K562 (cell line): ENCODE measurements at regions not wholly inside any gene's neighbourhood (a gene's known extent, or its start where the extent isn't known, plus 50 kb on each side); places are given as distances from the start of the nearest gene placed in this dataset.

ENCODE experiments used
- ATAC-seq: fragments of 200-7000 bp; cut with Tn5 transposase; 3 replicates; pipeline ENCODE4 v1.9.1; 2020; ENCODE audit warnings: moderate library complexity
- BruUV-seq: library from RNA; stranded (reverse); fragments of 400-500 nt; replicated peaks from 2 replicates; lab custom pipeline; 2021; lab: Mats Ljungman, UMichigan
- CTCF ChIA-PET: fragments of 300-600 bp; formaldehyde crosslinking; extraction: SDS; loops from one replicate; lab custom pipeline; 2021; ENCODE audit warnings: low intra/inter-chr PET ratio; lab: Yijun Ruan, JAX
- POLR2A ChIA-PET: fragments of 300-600, 350-650 bp; sonication (Branson Sonifier 250); formaldehyde crosslinking; extraction: SDS; loops from one replicate; lab custom pipeline; 2021; ENCODE audit warnings: antibody characterized with exemption, inconsistent platforms; lab: Yijun Ruan, JAX
- DNase-seq, 4 experiments: peaks; one replicate each; pipeline versions ENCODE4 v3.0.0 to v3.0.0-alpha.2; 2011 to 2018; ENCODE audit warnings: low spot score in 3 of 4, mixed read lengths in 3 of 4; ENCODE audit errors: extremely low read depth in 1 of 4
- FAIRE-seq: peaks from 2 replicates; lab custom pipeline; 2011; peaks lifted over from hg19 to GRCh38; lab: Jason Lieb, UNC
- H2AFZ ChIP-seq: 2 replicates; pipeline ENCODE4 v1.6.0; 2011; ENCODE audit warnings: low read depth, low read length, control low read depth, inconsistent platforms
- H3K27ac ChIP-seq: fragments of 200-600 bp; 3 replicates; pipeline ENCODE4 v1.8.0; 2011; ENCODE audit warnings: low read depth, mild to moderate bottlenecking, control low read depth, inconsistent platforms, low read length, moderate library complexity, mixed read lengths; ENCODE audit errors: extremely low read depth
- H3K27me3 ChIP-seq, 2 experiments: fragments of 300-600 bp in 1 of 2; 2 replicates in 1 of 2; 3 replicates in 1 of 2; pipeline versions ENCODE4 v1.6.0 to v1.8.0; 2011; ENCODE audit warnings: inconsistent platforms in 2 of 2, low read length in 2 of 2, mild to moderate bottlenecking in 1 of 2, mixed read lengths in 1 of 2, moderate library complexity in 1 of 2; ENCODE audit not compliant: control insufficient read depth in 2 of 2, insufficient read depth in 2 of 2
- H3K36me3 ChIP-seq: fragments of 300-600 bp; 3 replicates; pipeline ENCODE4 v1.8.0; 2011; ENCODE audit warnings: mild to moderate bottlenecking, low read length, inconsistent platforms; ENCODE audit not compliant: control insufficient read depth, insufficient read depth
- H3K4me1 ChIP-seq, 2 experiments: fragments of 200-600 bp in 1 of 2; replicated peaks in 1 of 2; 2 replicates in 1 of 2; 3 replicates in 1 of 2; pipeline versions ENCODE4 v1.5.1 to v1.8.0; 2011; ENCODE audit warnings: inconsistent platforms in 2 of 2, low read length in 2 of 2, mild to moderate bottlenecking in 1 of 2, mixed read lengths in 1 of 2, moderate library complexity in 1 of 2; ENCODE audit not compliant: control insufficient read depth in 2 of 2, insufficient read depth in 2 of 2
- H3K4me2 ChIP-seq: 2 replicates; pipeline ENCODE4 v1.6.1; 2011; ENCODE audit warnings: low read length, control low read depth, inconsistent platforms, mixed read lengths; ENCODE audit not compliant: insufficient read depth
- H3K4me3 ChIP-seq: fragments of 200-600 bp; sonication (generic), shearing (Covaris generic); 2 replicates; pipeline ENCODE4 v1.5.1; 2016; ENCODE audit warnings: control low read depth, inconsistent platforms
- H3K79me2 ChIP-seq: fragments of 200-600 bp; 3 replicates; pipeline ENCODE4 v1.8.0; 2011; ENCODE audit warnings: low read length, inconsistent platforms; ENCODE audit not compliant: control insufficient read depth, insufficient read depth
- H3K9ac ChIP-seq, 2 experiments: 2 replicates each; pipeline versions ENCODE4 v1.6.0 to v1.6.1; 2011; ENCODE audit warnings: low read depth in 2 of 2, low read length in 2 of 2, control low read depth in 1 of 2, inconsistent platforms in 1 of 2, mild to moderate bottlenecking in 1 of 2, mixed read lengths in 1 of 2; ENCODE audit not compliant: insufficient read depth in 1 of 2
- H3K9me1 ChIP-seq: one replicate; pipeline ENCODE4 v1.6.0; 2011; ENCODE audit warnings: inconsistent platforms, mild to moderate bottlenecking, low read length, moderate library complexity; ENCODE audit not compliant: control insufficient read depth, insufficient read depth
- H3K9me3 ChIP-seq: replicated peaks from 2 replicates; pipeline ENCODE4 v1.5.1; 2011; ENCODE audit warnings: low read depth, low read length, inconsistent platforms; ENCODE audit not compliant: control insufficient read depth, insufficient read depth
- H4K20me1 ChIP-seq: replicated peaks from 2 replicates; pipeline ENCODE4 v1.6.1; 2011; ENCODE audit warnings: low read length, inconsistent platforms, mixed read lengths; ENCODE audit not compliant: control insufficient read depth, insufficient read depth
- CC2D1A ChIP-seq: fragments of 450-650 bp; IDR thresholded peaks from 2 replicates; pipeline ENCODE4 v1.6.1; 2017; ENCODE audit warnings: mild to moderate bottlenecking
- CREM ChIP-seq: IDR thresholded peaks from 2 replicates; pipeline ENCODE4 v1.6.1; 2014; ENCODE audit warnings: antibody characterized with exemption, low read depth
- ETS2 ChIP-seq: IDR thresholded peaks from 2 replicates; pipeline ENCODE4 v1.6.1; 2016; ENCODE audit warnings: borderline replicate concordance, missing genetic modification characterization, mild to moderate bottlenecking, moderate library complexity, missing compliant biosample characterization; ENCODE audit not compliant: poor library complexity, severe bottlenecking
- ETV1 ChIP-seq: fragments of 450-650 bp; conservative IDR thresholded peaks from 2 replicates; pipeline ENCODE4 v1.6.1; 2016; ENCODE audit warnings: missing genetic modification characterization, control low read depth, low read depth, missing compliant biosample characterization
- GMEB1 ChIP-seq: fragments of 250-450 bp; sonication (Bioruptor Pico); IDR thresholded peaks from 2 replicates; pipeline ENCODE4 v1.4.0; 2020; ENCODE audit warnings: mild to moderate bottlenecking
- NFE2L1 ChIP-seq: fragments of 450-650 bp; IDR thresholded peaks from 2 replicates; pipeline ENCODE4 v1.6.1; 2016; ENCODE audit warnings: missing genetic modification characterization, low read depth, mild to moderate bottlenecking, missing compliant biosample characterization, moderate library complexity, borderline replicate concordance
- NFIX ChIP-seq: fragments of 250-450 bp; sonication (Bioruptor Pico); IDR thresholded peaks from 2 replicates; pipeline ENCODE4 v1.4.0; 2020; ENCODE audit warnings: low read depth, mild to moderate bottlenecking, moderate library complexity
- PML ChIP-seq: IDR thresholded peaks from 2 replicates; pipeline ENCODE4 v1.6.1; 2012; ENCODE audit warnings: low read length, inconsistent platforms
- TFAM ChIP-seq: fragments of 250-450 bp; sonication (Bioruptor Pico); conservative IDR thresholded peaks from 2 replicates; pipeline ENCODE4 v1.5.0; 2021; ENCODE audit warnings: mild to moderate bottlenecking, moderate library complexity
- ZC3H11A ChIP-seq: IDR thresholded peaks from 2 replicates; pipeline ENCODE4 v1.6.1; 2012; ENCODE audit warnings: low read depth, low read length, improper control_type of control experiment
- ZNF12 ChIP-seq: sonication (generic); formaldehyde crosslinking; IDR thresholded peaks from 2 replicates; pipeline ENCODE4 v1.4.0; 2020; ENCODE audit warnings: mild to moderate bottlenecking, missing genetic modification reagents
- ZNF518B ChIP-seq: fragments of 250-450 bp; sonication (Bioruptor Pico); IDR thresholded peaks from 2 replicates; pipeline ENCODE4 v1.5.0; 2021; ENCODE audit warnings: mild to moderate bottlenecking, moderate library complexity
- ZNF778 ChIP-seq: fragments of 450-650 bp; formaldehyde crosslinking; IDR thresholded peaks from 2 replicates; pipeline ENCODE4 v1.4.0; 2020; ENCODE audit warnings: mild to moderate bottlenecking, moderate library complexity
- WGBS: fragments of 100-300 bp; shearing (Covaris generic); methylation state at CpG from one replicate; pipeline ENCODE4 v1.1.6; 2016; ENCODE audit warnings: low coverage, mixed read lengths; ENCODE audit not compliant: insufficient coverage; ENCODE audit errors: missing lambda C conversion rate; 5-methylcytosine and 5-hydroxymethylcytosine counted together
- in situ Hi-C: fragments of 300-500 bp; cut with MboI; formaldehyde crosslinking; loops from 4 replicates; pipeline ENCODE4 v1.15.0; 2018; ENCODE audit warnings: inconsistent platforms, mixed read lengths
- intact Hi-C: fragments of 100-400 bp; cut with micrococcal nuclease; formaldehyde crosslinking; loops from 2 replicates; pipeline ENCODE4 v1.14.2; 2022
- TF ChIP-seq, protein P1 (sequence below): sonication (generic); formaldehyde crosslinking; IDR thresholded peaks from 2 replicates; pipeline ENCODE4 v1.8.0; 2022; ENCODE audit warnings: mild to moderate bottlenecking, missing genetic modification reagents, borderline replicate concordance
- TF ChIP-seq, protein P2 (sequence below): fragments of 450-650 bp; formaldehyde crosslinking; IDR thresholded peaks from 2 replicates; pipeline ENCODE4 v1.4.0; 2020; ENCODE audit warnings: mild to moderate bottlenecking

DNA sequence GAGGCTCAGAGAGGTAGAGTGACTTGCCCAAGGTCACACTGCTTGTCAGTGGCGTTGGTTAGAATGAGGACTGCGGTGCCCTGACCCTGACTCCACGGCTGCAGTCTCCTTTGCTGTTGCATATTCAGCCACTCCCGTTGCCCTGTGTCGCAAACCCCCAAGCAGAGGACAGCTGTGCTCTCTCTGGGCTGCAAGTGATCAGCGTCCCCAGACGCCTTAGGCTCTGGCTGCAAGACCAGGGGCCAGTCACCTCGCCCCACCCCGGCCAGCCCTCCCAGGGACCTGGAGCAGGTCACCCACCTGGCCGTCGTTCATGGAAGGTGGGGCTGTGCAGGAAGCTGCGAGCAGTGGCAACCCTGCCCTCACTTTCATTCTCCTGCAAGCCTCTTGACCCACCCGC lies 51.7 kb upstream of the NANOS1 start:
- Histone ChIP-seq H3K9me1 (no peaks in the 10 kb centered on the region), H3K9me3 (no peaks in the 10 kb centered on the region), H3K4me1 (no peaks in the 10 kb centered on the region), H2AFZ (no peak overlapping the region), H3K27me3 (peaks cover 0 to 39% of the 10 kb centered on the region in 2 experiments; a peak in 2 of 5 replicates), H3K4me3 (no peak overlapping the region), H3K4me2 (no peak overlapping the region), H3K79me2 (no peaks in the 10 kb centered on the region), H4K20me1 (no peaks in the 10 kb centered on the region), H3K36me3 (no peaks in the 10 kb centered on the region), H3K27ac (no peak overlapping the region), H3K9ac (no peak overlapping the region)
- ChIA-PET CTCF (no interaction called here), POLR2A (interaction anchor here (1.0 kb wide), 1 partner anchor 48 kb away, joined by 3 read pairs; no protein-coding TSS in a partner anchor)
- 0% methylated on average over 9 of the region's 13 CpGs for WGBS
- ATAC-seq = no peak
- in situ Hi-C loops = no loop called here
- intact Hi-C loops = no loop called here
- no TSS peak for BruUV-seq
- no peak for FAIRE-seq
- no peak for DNase-seq
- TF ChIP-seq NFE2L1 (tag) = no peak
- no peak for TF ChIP-seq CC2D1A
- no peak for TF ChIP-seq TFAM (CRISPR knock-in tag)
- TF ChIP-seq, protein P1, sequence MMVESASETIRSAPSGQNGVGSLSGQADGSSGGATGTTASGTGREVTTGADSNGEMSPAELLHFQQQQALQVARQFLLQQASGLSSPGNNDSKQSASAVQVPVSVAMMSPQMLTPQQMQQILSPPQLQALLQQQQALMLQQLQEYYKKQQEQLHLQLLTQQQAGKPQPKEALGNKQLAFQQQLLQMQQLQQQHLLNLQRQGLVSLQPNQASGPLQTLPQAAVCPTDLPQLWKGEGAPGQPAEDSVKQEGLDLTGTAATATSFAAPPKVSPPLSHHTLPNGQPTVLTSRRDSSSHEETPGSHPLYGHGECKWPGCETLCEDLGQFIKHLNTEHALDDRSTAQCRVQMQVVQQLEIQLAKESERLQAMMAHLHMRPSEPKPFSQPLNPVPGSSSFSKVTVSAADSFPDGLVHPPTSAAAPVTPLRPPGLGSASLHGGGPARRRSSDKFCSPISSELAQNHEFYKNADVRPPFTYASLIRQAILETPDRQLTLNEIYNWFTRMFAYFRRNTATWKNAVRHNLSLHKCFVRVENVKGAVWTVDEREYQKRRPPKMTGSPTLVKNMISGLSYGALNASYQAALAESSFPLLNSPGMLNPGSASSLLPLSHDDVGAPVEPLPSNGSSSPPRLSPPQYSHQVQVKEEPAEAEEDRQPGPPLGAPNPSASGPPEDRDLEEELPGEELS (CRISPR knock-in tag) = no peak
- no peak for TF ChIP-seq ETV1 (tag)
- TF ChIP-seq PML = no peak
- no peak for TF ChIP-seq ZNF518B
- TF ChIP-seq ZC3H11A = no peak
- TF ChIP-seq ZNF12 (CRISPR knock-in tag) = no peak
- no peak for TF ChIP-seq ZNF778 (CRISPR knock-in tag)
- no peak for TF ChIP-seq CREM
- no peak for TF ChIP-seq ETS2
- no peak for TF ChIP-seq NFIX
- TF ChIP-seq, protein P2, sequence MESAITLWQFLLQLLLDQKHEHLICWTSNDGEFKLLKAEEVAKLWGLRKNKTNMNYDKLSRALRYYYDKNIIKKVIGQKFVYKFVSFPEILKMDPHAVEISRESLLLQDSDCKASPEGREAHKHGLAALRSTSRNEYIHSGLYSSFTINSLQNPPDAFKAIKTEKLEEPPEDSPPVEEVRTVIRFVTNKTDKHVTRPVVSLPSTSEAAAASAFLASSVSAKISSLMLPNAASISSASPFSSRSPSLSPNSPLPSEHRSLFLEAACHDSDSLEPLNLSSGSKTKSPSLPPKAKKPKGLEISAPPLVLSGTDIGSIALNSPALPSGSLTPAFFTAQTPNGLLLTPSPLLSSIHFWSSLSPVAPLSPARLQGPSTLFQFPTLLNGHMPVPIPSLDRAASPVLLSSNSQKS (CRISPR knock-in tag) = no peak
- no peak for TF ChIP-seq GMEB1
